ENCODE measurements at regions not wholly inside any gene's neighbourhood (a gene's known extent, or its start where the extent isn't known, plus 50 kb on each side); places are given as distances from the start of the nearest gene placed in this dataset.
"Not testable (repeated sequence)": the region's sequence is repeated elsewhere in the genome, so short reads cannot be mapped to it uniquely, and the experiment has no call there.

- no peak for DNase-seq (ENCODE audit: low spot score)
These were observed 468.2 kb downstream of the XYLT1 start for GRCh38 chr16:17002565-17002964.

DNA sequence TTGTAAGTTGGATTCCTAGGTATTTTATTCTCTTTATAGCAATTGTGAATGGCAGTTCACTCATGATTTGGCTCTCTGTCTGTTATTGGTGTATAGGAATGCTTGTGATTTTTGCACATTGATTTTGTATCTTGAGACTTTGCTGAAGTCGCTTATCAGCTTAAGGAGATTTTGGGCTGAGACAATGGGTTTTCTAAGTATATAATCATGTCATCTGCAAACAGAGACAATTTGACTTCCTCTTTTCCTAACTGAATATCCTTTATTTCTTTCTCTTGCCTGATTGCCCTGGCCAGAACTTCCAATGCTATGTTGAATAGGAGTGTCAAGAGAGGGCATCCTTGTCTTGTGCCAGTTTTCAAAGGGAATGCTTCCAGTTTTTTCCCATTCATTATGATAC lies 464.8 kb downstream of the XYLT1 start:
- not testable (repeated sequence) for DNase-seq (ENCODE audit: low spot score)

GRCh38 chr16:17011712-17012111 lies 459.0 kb downstream of the XYLT1 start:
- no peak for DNase-seq (ENCODE audit: low spot score)

DNA sequence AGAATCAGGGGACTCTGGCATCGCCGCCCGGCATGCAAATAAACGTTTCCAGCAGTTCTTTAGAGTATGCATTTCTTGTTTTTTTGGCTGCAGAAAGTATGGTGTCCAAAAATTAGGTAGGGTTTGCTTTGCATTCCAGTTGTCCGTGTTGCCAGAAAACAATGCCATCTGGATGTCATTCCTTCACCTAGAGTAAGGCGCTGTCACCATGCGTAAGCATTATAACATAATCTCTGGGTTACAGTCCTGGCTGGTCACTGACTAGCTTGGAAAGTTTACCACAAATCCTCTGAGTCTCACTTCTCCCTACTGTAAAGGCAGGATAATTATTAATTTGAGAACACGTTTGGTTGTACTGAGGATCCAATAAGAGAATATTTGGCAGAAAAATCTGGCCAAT lies 457.7 kb downstream of the XYLT1 start:
- no peak for DNase-seq (ENCODE audit: low spot score)

GRCh38 chr16:17014484-17015121 lies 456.2 kb downstream of the XYLT1 start:
- no peak for DNase-seq (ENCODE audit: low spot score)

DNA sequence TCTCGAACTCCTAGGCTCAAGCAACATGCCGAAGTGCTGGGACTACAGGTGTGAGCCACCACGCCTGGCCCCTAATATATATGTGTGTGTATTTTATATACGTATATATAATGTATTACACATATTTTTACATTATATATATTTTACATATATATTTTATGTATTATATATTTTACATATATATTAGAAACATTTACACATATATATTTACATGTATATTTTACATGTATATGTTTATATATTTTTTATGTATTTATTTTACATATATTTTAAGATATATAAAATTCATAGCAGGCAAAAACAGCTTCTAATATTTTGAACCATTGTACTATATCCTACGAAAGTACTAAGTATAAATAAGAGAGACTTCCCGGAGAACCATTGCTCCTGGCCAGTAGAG lies 455.1 kb downstream of the XYLT1 start:
- DNase-seq (ENCODE audit: low spot score): no peak

GRCh38 chr16:17017442-17017841 lies 453.3 kb downstream of the XYLT1 start:
- DNase-seq (ENCODE audit: low spot score): no peak

GRCh38 chr16:17018585-17018939 lies 452.2 kb downstream of the XYLT1 start:
- DNase-seq (ENCODE audit: low spot score): no peak

GRCh38 chr16:17019366-17019765 lies 451.4 kb downstream of the XYLT1 start:
- no peak for DNase-seq (ENCODE audit: low spot score)

GRCh38 chr16:17023606-17024005 lies 447.2 kb downstream of the XYLT1 start:
- DNase-seq (ENCODE audit: low spot score): no peak

- no peak for DNase-seq (ENCODE audit: low spot score)
These were observed 446.2 kb downstream of the XYLT1 start for GRCh38 chr16:17024514-17024913.

GRCh38 chr16:17026600-17027242 lies 444.0 kb downstream of the XYLT1 start:
- no peak for DNase-seq (ENCODE audit: low spot score)

- DNase-seq (ENCODE audit: low spot score): no peak
These were observed 443.2 kb downstream of the XYLT1 start for GRCh38 chr16:17027488-17028129.

- DNase-seq (ENCODE audit: low spot score): no peak
These were observed 441.0 kb downstream of the XYLT1 start for GRCh38 chr16:17029602-17030350.

DNA sequence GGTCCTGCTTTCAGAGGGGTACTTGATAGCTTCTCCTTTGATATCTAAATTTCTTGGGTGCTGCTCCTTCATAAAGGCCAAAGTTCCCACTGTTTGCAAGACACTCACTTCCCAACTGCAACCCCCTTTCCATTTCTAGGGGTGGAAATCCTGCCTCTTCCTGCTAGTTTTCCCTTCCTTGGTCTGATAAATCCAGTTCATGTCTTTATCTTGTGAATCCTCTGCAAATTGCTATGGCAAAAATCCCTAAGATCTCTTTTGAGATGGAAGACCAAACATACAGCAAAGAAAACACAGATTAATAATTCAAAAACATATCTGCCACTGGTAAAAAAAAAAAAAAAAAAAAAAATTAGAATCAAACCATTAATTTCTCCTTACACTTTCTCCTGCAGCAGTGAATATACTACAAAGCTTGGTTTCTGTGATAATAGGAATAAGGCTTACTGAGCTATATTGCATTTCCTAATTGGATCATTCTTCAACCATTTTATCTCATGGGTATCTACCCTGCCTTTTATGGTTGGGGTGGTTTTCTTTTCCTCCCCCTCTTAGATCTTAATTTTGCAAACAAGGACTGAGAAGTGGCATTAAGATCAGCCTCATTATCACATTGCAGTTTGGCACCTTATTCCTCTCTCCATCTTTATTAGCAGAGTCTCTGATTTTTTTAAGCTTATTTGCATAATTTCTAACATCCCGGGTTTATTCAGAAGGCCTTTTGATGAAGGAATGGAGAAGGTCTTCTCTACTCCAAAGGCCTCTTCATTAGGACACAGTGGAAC lies 439.1 kb downstream of the XYLT1 start:
- DNase-seq (ENCODE audit: low spot score): no peak

DNA sequence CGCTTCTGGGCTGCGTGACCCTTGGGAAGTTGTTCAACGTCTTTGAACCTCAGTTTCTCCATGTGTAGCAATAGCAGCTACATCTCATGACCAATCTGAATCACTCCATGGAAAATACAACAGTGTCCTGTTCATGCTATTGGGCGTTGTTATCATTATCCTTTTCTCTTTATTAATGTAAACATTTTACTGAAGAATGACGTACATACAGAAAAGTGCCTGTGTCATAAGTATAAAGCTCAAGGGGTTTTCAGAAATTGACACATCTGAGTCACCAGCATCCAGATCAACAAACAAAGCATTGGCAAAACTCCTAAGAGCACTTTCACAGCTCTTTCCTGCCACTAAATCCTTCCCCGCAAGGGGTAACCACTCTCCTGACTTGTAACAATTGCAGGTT lies 438.4 kb downstream of the XYLT1 start:
- no peak for DNase-seq (ENCODE audit: low spot score)

DNA sequence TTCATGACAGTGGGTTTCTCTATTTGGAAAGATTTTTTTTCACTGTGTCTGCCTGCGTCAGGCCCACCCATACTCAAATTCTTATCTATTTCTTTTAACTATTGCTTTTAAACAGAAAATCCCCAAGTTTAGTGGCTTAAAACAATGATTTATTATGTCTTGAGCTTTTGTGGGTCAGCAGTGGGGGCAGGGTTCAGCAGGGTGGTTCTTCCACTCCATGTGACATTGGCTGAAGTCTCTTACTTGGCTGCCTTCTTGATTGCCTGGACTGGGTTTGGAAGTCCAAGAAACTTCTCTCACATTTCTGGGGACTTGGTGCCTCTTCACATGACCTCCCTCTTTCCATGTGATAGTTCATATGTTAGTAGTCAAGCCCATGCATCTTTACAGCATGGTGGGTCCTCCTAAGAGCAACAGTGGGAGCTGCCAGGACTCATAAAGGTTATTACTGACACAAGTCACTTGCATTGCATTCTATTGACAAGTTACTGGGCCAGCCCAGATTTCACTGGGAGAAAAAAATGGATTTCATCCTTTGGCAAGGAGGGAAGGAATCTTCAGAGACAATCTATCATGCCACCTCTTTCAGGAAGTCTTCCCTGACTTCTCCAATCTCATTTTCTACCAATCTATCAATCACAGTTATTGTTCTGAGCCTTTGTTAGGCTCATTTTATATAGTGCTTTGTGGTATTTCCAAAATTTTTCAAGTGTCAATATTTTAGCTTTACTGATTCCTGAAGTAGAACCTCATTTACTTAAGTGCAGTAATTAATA lies 436.1 kb downstream of the XYLT1 start:
- no peak for DNase-seq (ENCODE audit: low spot score)

DNA sequence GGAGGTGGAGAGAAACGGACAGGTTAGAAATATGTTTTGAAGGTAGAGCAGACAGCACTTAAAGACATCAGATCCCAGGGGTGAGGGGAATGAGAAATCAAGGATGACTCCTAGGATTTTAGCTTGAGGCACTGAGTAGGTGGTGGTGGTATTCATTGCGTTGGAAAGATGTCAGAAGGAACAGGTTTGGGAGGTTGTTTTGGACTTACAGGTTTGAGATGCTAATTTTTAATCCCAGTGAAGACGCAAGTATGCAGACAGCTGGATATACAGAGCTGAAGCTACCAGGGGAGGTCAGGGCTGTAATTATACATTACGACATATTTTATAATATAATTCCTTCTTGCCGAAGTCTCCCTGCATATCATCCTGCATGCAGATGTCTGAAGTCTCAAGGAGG lies 433.3 kb downstream of the XYLT1 start:
- no peak for DNase-seq (ENCODE audit: low spot score)

DNA sequence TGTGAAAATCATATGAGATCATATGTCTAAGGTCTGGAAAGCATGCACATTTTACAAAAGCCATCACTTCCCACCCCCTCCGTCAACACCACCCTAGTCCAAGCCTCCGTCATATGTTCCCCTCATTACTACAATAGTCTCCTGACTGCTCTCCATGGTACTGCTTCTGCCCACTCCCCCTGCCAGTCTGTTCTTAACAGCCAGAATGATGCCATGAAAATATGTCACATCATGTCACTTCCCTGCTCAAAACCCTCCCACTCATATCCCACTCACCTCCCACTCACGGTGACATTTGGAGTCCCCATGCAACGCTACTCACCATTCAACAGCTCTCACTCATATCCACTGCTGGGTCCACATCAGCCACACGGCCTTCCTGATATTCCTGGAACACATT lies 432.3 kb downstream of the XYLT1 start:
- peak; percentile 22 for DNase-seq (ENCODE audit: low spot score)

DNA sequence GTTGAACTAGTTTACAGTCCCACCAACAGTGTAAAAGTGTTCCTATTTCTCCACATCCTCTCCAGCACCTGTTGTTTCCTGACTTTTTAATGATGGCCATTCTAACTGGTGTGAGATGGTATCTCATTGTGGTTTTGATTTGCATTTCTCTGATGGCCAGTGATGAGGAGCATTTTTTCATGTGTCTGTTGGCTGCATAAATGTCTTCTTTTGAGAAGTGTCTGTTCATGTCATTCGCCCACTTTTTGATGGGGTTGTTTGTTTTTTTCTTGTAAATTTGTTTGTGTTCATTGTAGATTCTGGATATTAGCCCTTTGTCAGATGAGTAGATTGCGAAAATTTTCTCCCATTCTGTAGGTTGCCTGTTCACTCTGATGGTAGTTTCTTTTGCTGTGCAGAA lies 421.7 kb downstream of the XYLT1 start:
- not testable (repeated sequence) for DNase-seq (ENCODE audit: low spot score)

GRCh38 chr16:17050468-17050867 lies 420.3 kb downstream of the XYLT1 start:
- no peak for DNase-seq (ENCODE audit: low spot score)
